ENCODE measurements at regions not wholly inside any gene's neighbourhood (a gene's known extent, or its start where the extent isn't known, plus 50 kb on each side); places are given as distances from the start of the nearest gene placed in this dataset.

GRCh38 chr3:101172516-101172915, 147.9 kb downstream of the IMPG2 start:
- Histone ChIP-seq H3K4me1 (ENCODE audit: control insufficient read depth in 3 of 3, insufficient read depth in 3 of 3, low read length in 3 of 3) (peaks cover 0 to 4% (median 0%) of the 10 kb centered on the region in 3 donors), H3K27ac (ENCODE audit: low read depth, low read length) (no peak overlapping the region), H3K4me3 (ENCODE audit: low read length in 3 of 3) (no peak overlapping the region), H3K9me3 (ENCODE audit: control insufficient read depth in 3 of 3, low read length in 3 of 3) (no peaks in the 10 kb centered on the region), H3K9ac (ENCODE audit: low read depth in 1 of 3, low read length in 3 of 3) (no peak overlapping the region), H3K36me3 (ENCODE audit: control insufficient read depth in 3 of 3, insufficient read depth in 3 of 3, low read length in 3 of 3) (no peaks in the 10 kb centered on the region), H3K27me3 (ENCODE audit: control insufficient read depth in 3 of 3, insufficient read depth in 3 of 3, low read length in 3 of 3) (no peaks in the 10 kb centered on the region)

- H3K4me1 ChIP-seq (ENCODE audit: control insufficient read depth in 3 of 3, insufficient read depth in 3 of 3, low read length in 3 of 3), result peaks cover 0 to 4% (median 0%) of the 10 kb centered on the region in 3 donors
- H3K27me3 ChIP-seq (ENCODE audit: control insufficient read depth in 3 of 3, insufficient read depth in 3 of 3, low read length in 3 of 3), result no peaks in the 10 kb centered on the region
- H3K4me3 ChIP-seq (ENCODE audit: low read length in 3 of 3), result no peak overlapping the region
- no peaks in the 10 kb centered on the region for H3K36me3 ChIP-seq (ENCODE audit: control insufficient read depth in 3 of 3, insufficient read depth in 3 of 3, low read length in 3 of 3)
- H3K9me3 ChIP-seq (ENCODE audit: control insufficient read depth in 3 of 3, low read length in 3 of 3), result no peaks in the 10 kb centered on the region
- no peak overlapping the region for H3K9ac ChIP-seq (ENCODE audit: low read depth in 1 of 3, low read length in 3 of 3)
- H3K27ac ChIP-seq (ENCODE audit: low read depth, low read length), result no peak overlapping the region
Measured at GRCh38 chr3:101171681-101172191, 148.6 kb downstream of the IMPG2 start.

- Histone ChIP-seq H3K27ac (ENCODE audit: low read depth, low read length) (no peak overlapping the region), H3K27me3 (ENCODE audit: control insufficient read depth in 3 of 3, insufficient read depth in 3 of 3, low read length in 3 of 3) (no peaks in the 10 kb centered on the region), H3K4me3 (ENCODE audit: low read length in 3 of 3) (no peak overlapping the region), H3K4me1 (ENCODE audit: control insufficient read depth in 3 of 3, insufficient read depth in 3 of 3, low read length in 3 of 3) (peaks cover 0 to 4% (median 0%) of the 10 kb centered on the region in 3 donors), H3K36me3 (ENCODE audit: control insufficient read depth in 3 of 3, insufficient read depth in 3 of 3, low read length in 3 of 3) (no peaks in the 10 kb centered on the region), H3K9ac (ENCODE audit: low read depth in 1 of 3, low read length in 3 of 3) (no peak overlapping the region), H3K9me3 (ENCODE audit: control insufficient read depth in 3 of 3, low read length in 3 of 3) (no peaks in the 10 kb centered on the region)
Measured at GRCh38 chr3:101170806-101171558, 149.4 kb downstream of the IMPG2 start.

- H3K4me1 ChIP-seq (ENCODE audit: control insufficient read depth in 3 of 3, insufficient read depth in 3 of 3, low read length in 3 of 3), result peaks cover 0 to 4% (median 0%) of the 10 kb centered on the region in 3 donors
Measured at GRCh38 chr3:101170062-101170771, 150.2 kb downstream of the IMPG2 start.

GRCh38 chr3:101169516-101169915, 150.9 kb downstream of the IMPG2 start:
- H3K4me3 ChIP-seq (ENCODE audit: low read length in 3 of 3), result no peak overlapping the region
- no peaks in the 10 kb centered on the region for H3K36me3 ChIP-seq (ENCODE audit: control insufficient read depth in 3 of 3, insufficient read depth in 3 of 3, low read length in 3 of 3)
- no peak overlapping the region for H3K9ac ChIP-seq (ENCODE audit: low read depth in 1 of 3, low read length in 3 of 3)

More at GRCh38 chr3:101170062-101170771, 150.2 kb downstream of the IMPG2 start:
- Histone ChIP-seq H3K27ac (ENCODE audit: low read depth, low read length) (no peak overlapping the region), H3K4me3 (ENCODE audit: low read length in 3 of 3) (no peak overlapping the region), H3K9me3 (ENCODE audit: control insufficient read depth in 3 of 3, low read length in 3 of 3) (no peaks in the 10 kb centered on the region), H3K36me3 (ENCODE audit: control insufficient read depth in 3 of 3, insufficient read depth in 3 of 3, low read length in 3 of 3) (no peaks in the 10 kb centered on the region), H3K27me3 (ENCODE audit: control insufficient read depth in 3 of 3, insufficient read depth in 3 of 3, low read length in 3 of 3) (no peaks in the 10 kb centered on the region), H3K9ac (ENCODE audit: low read depth in 1 of 3, low read length in 3 of 3) (no peak overlapping the region)

GRCh38 chr3:101167376-101167775, 153.0 kb downstream of the IMPG2 start:
- H3K4me1 ChIP-seq (ENCODE audit: control insufficient read depth in 3 of 3, insufficient read depth in 3 of 3, low read length in 3 of 3), result peaks cover 0 to 4% (median 0%) of the 10 kb centered on the region in 3 donors
- H3K36me3 ChIP-seq (ENCODE audit: control insufficient read depth in 3 of 3, insufficient read depth in 3 of 3, low read length in 3 of 3), result no peaks in the 10 kb centered on the region
- H3K27ac ChIP-seq (ENCODE audit: low read depth, low read length), result no peak overlapping the region
- no peak overlapping the region for H3K9ac ChIP-seq (ENCODE audit: low read depth in 1 of 3, low read length in 3 of 3)
- H3K27me3 ChIP-seq (ENCODE audit: control insufficient read depth in 3 of 3, insufficient read depth in 3 of 3, low read length in 3 of 3), result no peaks in the 10 kb centered on the region
- no peak overlapping the region for H3K4me3 ChIP-seq (ENCODE audit: low read length in 3 of 3)
- H3K9me3 ChIP-seq (ENCODE audit: control insufficient read depth in 3 of 3, low read length in 3 of 3), result no peaks in the 10 kb centered on the region

More at GRCh38 chr3:101169516-101169915, 150.9 kb downstream of the IMPG2 start:
- no peaks in the 10 kb centered on the region for H3K9me3 ChIP-seq (ENCODE audit: control insufficient read depth in 3 of 3, low read length in 3 of 3)
- peaks cover 0 to 4% (median 0%) of the 10 kb centered on the region in 3 donors for H3K4me1 ChIP-seq (ENCODE audit: control insufficient read depth in 3 of 3, insufficient read depth in 3 of 3, low read length in 3 of 3)
- no peaks in the 10 kb centered on the region for H3K27me3 ChIP-seq (ENCODE audit: control insufficient read depth in 3 of 3, insufficient read depth in 3 of 3, low read length in 3 of 3)
- H3K27ac ChIP-seq (ENCODE audit: low read depth, low read length), result no peak overlapping the region

- Histone ChIP-seq H3K9me3 (ENCODE audit: control insufficient read depth in 3 of 3, low read length in 3 of 3) (no peaks in the 10 kb centered on the region), H3K27ac (ENCODE audit: low read depth, low read length) (no peak overlapping the region), H3K4me1 (ENCODE audit: control insufficient read depth in 3 of 3, insufficient read depth in 3 of 3, low read length in 3 of 3) (peaks cover 0 to 4% (median 0%) of the 10 kb centered on the region in 3 donors), H3K36me3 (ENCODE audit: control insufficient read depth in 3 of 3, insufficient read depth in 3 of 3, low read length in 3 of 3) (no peaks in the 10 kb centered on the region), H3K9ac (ENCODE audit: low read depth in 1 of 3, low read length in 3 of 3) (no peak overlapping the region), H3K4me3 (ENCODE audit: low read length in 3 of 3) (no peak overlapping the region), H3K27me3 (ENCODE audit: control insufficient read depth in 3 of 3, insufficient read depth in 3 of 3, low read length in 3 of 3) (no peaks in the 10 kb centered on the region)
Measured at GRCh38 chr3:101166150-101166549, 154.2 kb downstream of the IMPG2 start.

- Histone ChIP-seq H3K36me3 (ENCODE audit: control insufficient read depth in 3 of 3, insufficient read depth in 3 of 3, low read length in 3 of 3) (no peaks in the 10 kb centered on the region), H3K9me3 (ENCODE audit: control insufficient read depth in 3 of 3, low read length in 3 of 3) (no peaks in the 10 kb centered on the region), H3K4me1 (ENCODE audit: control insufficient read depth in 3 of 3, insufficient read depth in 3 of 3, low read length in 3 of 3) (no peaks in the 10 kb centered on the region), H3K9ac (ENCODE audit: low read depth in 1 of 3, low read length in 3 of 3) (no peak overlapping the region), H3K4me3 (ENCODE audit: low read length in 3 of 3) (no peak overlapping the region), H3K27ac (ENCODE audit: low read depth, low read length) (no peak overlapping the region), H3K27me3 (ENCODE audit: control insufficient read depth in 3 of 3, insufficient read depth in 3 of 3, low read length in 3 of 3) (no peaks in the 10 kb centered on the region)
Measured at GRCh38 chr3:101163554-101163953, 156.8 kb downstream of the IMPG2 start.

GRCh38 chr3:101159478-101159877, 160.9 kb downstream of the IMPG2 start:
- H3K9me3 ChIP-seq (ENCODE audit: control insufficient read depth in 3 of 3, low read length in 3 of 3), result no peaks in the 10 kb centered on the region

GRCh38 chr3:101158374-101158773, 162.0 kb downstream of the IMPG2 start:
- Histone ChIP-seq H3K4me3 (ENCODE audit: low read length in 3 of 3) (no peak overlapping the region), H3K4me1 (ENCODE audit: control insufficient read depth in 3 of 3, insufficient read depth in 3 of 3, low read length in 3 of 3) (no peaks in the 10 kb centered on the region), H3K9ac (ENCODE audit: low read depth in 1 of 3, low read length in 3 of 3) (no peak overlapping the region), H3K27me3 (ENCODE audit: control insufficient read depth in 3 of 3, insufficient read depth in 3 of 3, low read length in 3 of 3) (no peaks in the 10 kb centered on the region), H3K9me3 (ENCODE audit: control insufficient read depth in 3 of 3, low read length in 3 of 3) (no peaks in the 10 kb centered on the region), H3K36me3 (ENCODE audit: control insufficient read depth in 3 of 3, insufficient read depth in 3 of 3, low read length in 3 of 3) (no peaks in the 10 kb centered on the region), H3K27ac (ENCODE audit: low read depth, low read length) (no peak overlapping the region)

More at GRCh38 chr3:101159478-101159877, 160.9 kb downstream of the IMPG2 start:
- H3K9ac ChIP-seq (ENCODE audit: low read depth in 1 of 3, low read length in 3 of 3), result no peak overlapping the region
- H3K4me1 ChIP-seq (ENCODE audit: control insufficient read depth in 3 of 3, insufficient read depth in 3 of 3, low read length in 3 of 3), result no peaks in the 10 kb centered on the region
- no peaks in the 10 kb centered on the region for H3K27me3 ChIP-seq (ENCODE audit: control insufficient read depth in 3 of 3, insufficient read depth in 3 of 3, low read length in 3 of 3)
- no peak overlapping the region for H3K27ac ChIP-seq (ENCODE audit: low read depth, low read length)
- no peak overlapping the region for H3K4me3 ChIP-seq (ENCODE audit: low read length in 3 of 3)
- H3K36me3 ChIP-seq (ENCODE audit: control insufficient read depth in 3 of 3, insufficient read depth in 3 of 3, low read length in 3 of 3), result no peaks in the 10 kb centered on the region
